ENCODE measurements at regions not wholly inside any gene's neighbourhood (a gene's known extent, or its start where the extent isn't known, plus 50 kb on each side); places are given as distances from the start of the nearest gene placed in this dataset.
"Not testable (repeated sequence)": the region's sequence is repeated elsewhere in the genome, so short reads cannot be mapped to it uniquely, and the experiment has no call there.

DNA sequence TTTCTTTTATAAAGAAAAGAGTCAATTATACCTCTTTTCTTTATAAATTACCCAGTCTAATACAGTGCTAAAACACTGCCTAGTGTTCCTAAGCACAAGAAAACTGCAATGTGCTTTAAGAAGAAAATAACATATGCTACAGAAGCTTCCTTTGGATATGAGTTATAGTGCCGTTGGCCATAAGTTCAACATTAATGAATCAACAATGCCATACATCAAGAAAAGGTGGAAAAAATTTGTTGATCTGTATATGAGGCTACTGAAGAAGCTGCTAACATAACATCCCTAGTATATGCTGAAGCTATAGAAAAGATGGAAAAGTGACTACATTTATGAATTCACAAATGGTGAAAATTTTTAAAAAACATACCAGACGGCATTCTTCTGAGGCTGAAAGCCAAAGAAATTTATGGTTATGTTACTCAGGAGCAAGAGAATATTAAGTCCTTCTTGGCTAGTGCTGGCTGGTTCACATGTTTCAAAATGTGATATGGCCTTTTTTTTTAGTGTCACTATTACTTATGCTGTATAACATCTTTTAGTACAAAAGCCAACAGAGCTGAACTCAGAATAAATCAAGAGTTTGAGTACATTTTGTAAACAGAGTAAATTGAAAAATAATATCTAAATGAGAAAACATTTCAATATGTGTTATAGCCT is 743.2 kb upstream of the RGS18 start:
- H3K27me3 Mint-ChIP-seq = no peaks in the 10 kb centered on the region
- H3K27ac ChIP-seq (ENCODE audit: low read length) = no peak overlapping the region
- H3K9me3 ChIP-seq = no peaks in the 10 kb centered on the region
- H3K9me3 Mint-ChIP-seq = peaks cover 7 to 9% (median 7%) of the 10 kb centered on the region in 3 donors
- no peaks in the 10 kb centered on the region for H3K4me1 Mint-ChIP-seq
- no peak overlapping the region for H3K4me3 Mint-ChIP-seq
- ChIA-PET CTCF (no interaction called here), POLR2A (no interaction called here)
- no CpG with 5 or more reads among the region's 2 CpGs for WGBS (ENCODE audit: insufficient coverage)
- no peak overlapping the region for H3K27ac Mint-ChIP-seq
- H3K36me3 Mint-ChIP-seq = no peaks in the 10 kb centered on the region
- DNase-seq = no peak
- no peaks in the 10 kb centered on the region for H3K27me3 ChIP-seq (replicated peaks in 1 of 2; ENCODE audit: control insufficient read depth in 2 of 2, extremely low read depth in 1 of 2, insufficient read depth in 2 of 2, low read length in 1 of 2)
- ATAC-seq (replicated peaks in 1 of 4) = no peak
- no peaks in the 10 kb centered on the region for H3K36me3 ChIP-seq (ENCODE audit: control insufficient read depth in 2 of 2, extremely low read depth in 1 of 2, insufficient read depth in 1 of 2, low read length in 1 of 2)
- no peaks in the 10 kb centered on the region for H3K4me1 ChIP-seq (ENCODE audit: control insufficient read depth in 1 of 2, extremely low read depth in 1 of 2, insufficient read depth in 2 of 2, low read length in 2 of 2)
- H3K4me3 ChIP-seq (ENCODE audit: control insufficient read depth in 1 of 2, extremely low read depth in 1 of 2, low read length in 1 of 2) = no peak overlapping the region

DNA sequence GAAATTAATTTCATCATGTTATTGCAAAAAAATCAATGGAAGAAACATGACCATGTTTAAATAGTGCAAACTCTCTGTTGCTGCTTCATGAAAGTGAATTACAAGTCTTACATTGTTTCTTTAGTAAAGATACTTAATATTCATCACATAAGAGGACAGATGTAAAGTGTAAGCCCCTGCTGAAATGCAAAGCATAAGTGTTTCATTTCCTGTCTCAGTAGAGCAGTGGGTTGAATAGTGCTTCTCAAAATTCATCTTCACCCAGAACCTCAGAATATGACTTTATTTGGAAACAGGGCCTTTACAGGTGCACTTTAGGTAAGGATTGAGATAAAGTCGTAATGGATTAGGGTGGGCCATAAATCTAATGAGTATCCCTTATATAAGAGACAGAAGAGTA is 738.4 kb upstream of the RGS18 start:
- DNase-seq (no peak), ATAC-seq (replicated peaks in 1 of 4) (no peak)
- Mint-ChIP-seq H3K27ac (no peak overlapping the region), H3K9me3 (peaks cover 3 to 10% (median 6%) of the 10 kb centered on the region in 3 donors), H3K4me3 (no peak overlapping the region), H3K4me1 (no peaks in the 10 kb centered on the region), H3K27me3 (no peaks in the 10 kb centered on the region), H3K36me3 (no peaks in the 10 kb centered on the region)
- Histone ChIP-seq H3K4me1 (ENCODE audit: control insufficient read depth in 1 of 2, extremely low read depth in 1 of 2, insufficient read depth in 2 of 2, low read length in 2 of 2) (no peaks in the 10 kb centered on the region), H3K27me3 (replicated peaks in 1 of 2; ENCODE audit: control insufficient read depth in 2 of 2, extremely low read depth in 1 of 2, insufficient read depth in 2 of 2, low read length in 1 of 2) (no peaks in the 10 kb centered on the region), H3K36me3 (ENCODE audit: control insufficient read depth in 2 of 2, extremely low read depth in 1 of 2, insufficient read depth in 1 of 2, low read length in 1 of 2) (no peaks in the 10 kb centered on the region), H3K27ac (ENCODE audit: low read length) (no peak overlapping the region), H3K4me3 (ENCODE audit: control insufficient read depth in 1 of 2, extremely low read depth in 1 of 2, low read length in 1 of 2) (no peak overlapping the region), H3K9me3 (no peaks in the 10 kb centered on the region)
- no CpG with 5 or more reads among the region's 1 CpG for WGBS (ENCODE audit: insufficient coverage)
- CTCF ChIA-PET = no interaction called here
- POLR2A ChIA-PET = interaction anchor here in 1 of 2 donors (0.6 kb wide), 1 partner anchor 67 kb away, joined by 4 read pairs; no protein-coding TSS in a partner anchor

DNA sequence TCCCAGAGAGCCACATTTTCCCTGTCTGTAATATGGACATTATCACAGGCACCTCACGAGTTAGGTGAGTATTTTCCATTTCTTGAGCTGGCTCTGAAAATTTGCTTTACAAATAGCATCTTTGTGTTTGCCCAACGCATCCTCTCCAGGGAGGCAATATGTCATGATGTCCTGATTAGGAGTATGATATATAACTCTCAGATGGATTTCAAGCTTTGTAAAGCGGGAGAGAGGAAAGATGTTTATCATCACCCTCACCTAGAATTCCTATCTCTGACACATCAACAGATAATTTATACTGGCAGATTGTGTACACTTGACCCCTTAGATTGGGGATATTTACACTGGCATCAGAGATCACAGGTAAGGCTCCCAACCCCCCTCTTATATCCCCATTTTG is 730.7 kb upstream of the RGS18 start:
- H3K4me3 Mint-ChIP-seq = no peak overlapping the region
- H3K4me1 Mint-ChIP-seq = no peaks in the 10 kb centered on the region
- ATAC-seq (replicated peaks in 1 of 4) (no peak), DNase-seq (no peak)
- Histone ChIP-seq H3K27ac (ENCODE audit: low read length) (no peak overlapping the region), H3K4me3 (ENCODE audit: control insufficient read depth in 1 of 2, extremely low read depth in 1 of 2, low read length in 1 of 2) (no peak overlapping the region), H3K36me3 (ENCODE audit: control insufficient read depth in 2 of 2, extremely low read depth in 1 of 2, insufficient read depth in 1 of 2, low read length in 1 of 2) (no peaks in the 10 kb centered on the region), H3K27me3 (replicated peaks in 1 of 2; ENCODE audit: control insufficient read depth in 2 of 2, extremely low read depth in 1 of 2, insufficient read depth in 2 of 2, low read length in 1 of 2) (no peaks in the 10 kb centered on the region), H3K9me3 (no peaks in the 10 kb centered on the region), H3K4me1 (ENCODE audit: control insufficient read depth in 1 of 2, extremely low read depth in 1 of 2, insufficient read depth in 2 of 2, low read length in 2 of 2) (no peaks in the 10 kb centered on the region)
- ChIA-PET CTCF (no interaction called here), POLR2A (no interaction called here)
- H3K27ac Mint-ChIP-seq = no peak overlapping the region
- peaks cover 2 to 12% (median 4%) of the 10 kb centered on the region in 3 donors for H3K9me3 Mint-ChIP-seq
- whole genome bisulfite sequencing (ENCODE audit: insufficient coverage) = no CpG with 5 or more reads among the region's 3 CpGs
- H3K36me3 Mint-ChIP-seq = no peaks in the 10 kb centered on the region
- H3K27me3 Mint-ChIP-seq = no peaks in the 10 kb centered on the region

DNA sequence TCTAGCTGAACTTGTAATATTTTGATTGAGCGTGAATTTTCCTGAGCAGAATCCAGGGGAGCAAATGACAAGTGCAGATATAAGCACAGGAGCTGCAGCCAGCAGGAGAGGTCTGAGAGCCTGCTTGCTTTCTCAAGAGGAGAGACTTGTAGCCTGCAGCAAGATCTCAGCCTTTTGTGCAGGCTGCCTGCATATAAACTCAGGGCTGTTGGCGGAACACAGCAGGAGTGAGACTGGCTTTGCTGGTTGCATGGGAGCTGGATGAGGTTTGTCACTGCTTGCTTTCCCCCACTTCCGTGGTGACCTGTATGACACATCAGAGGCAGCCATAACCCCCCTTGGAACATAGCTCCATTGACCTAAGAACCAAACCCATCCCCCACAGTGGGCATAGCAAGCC is 725.4 kb upstream of the RGS18 start:
- CTCF ChIA-PET = no interaction called here
- H3K27ac ChIP-seq (ENCODE audit: low read length) = no peak overlapping the region
- no peaks in the 10 kb centered on the region for H3K4me1 Mint-ChIP-seq

DNA sequence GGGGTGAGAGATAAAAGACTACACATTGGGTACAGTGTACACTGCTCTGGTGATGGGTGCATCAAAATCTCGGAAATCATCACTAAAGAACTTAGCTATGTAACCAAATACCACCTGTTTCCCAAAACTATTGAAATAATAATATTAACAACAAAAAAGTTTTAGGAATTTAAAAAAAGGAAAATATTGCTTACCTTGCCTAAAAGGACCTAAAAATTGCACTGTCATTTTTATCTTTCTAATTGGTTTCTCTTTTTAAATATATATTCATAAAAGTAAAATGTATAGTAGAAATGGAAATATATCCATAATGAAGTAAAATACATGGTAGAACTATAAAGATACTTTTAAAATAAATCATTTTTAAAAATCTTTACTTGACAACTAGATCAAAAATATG is 719.3 kb upstream of the RGS18 start:
- no peaks in the 10 kb centered on the region for H3K27me3 ChIP-seq (replicated peaks in 1 of 2; ENCODE audit: control insufficient read depth in 2 of 2, extremely low read depth in 1 of 2, insufficient read depth in 2 of 2, low read length in 1 of 2)
- no peak overlapping the region for H3K27ac Mint-ChIP-seq
- no peak overlapping the region for H3K4me3 Mint-ChIP-seq
- H3K4me1 ChIP-seq (ENCODE audit: control insufficient read depth in 1 of 2, extremely low read depth in 1 of 2, insufficient read depth in 2 of 2, low read length in 2 of 2) = no peaks in the 10 kb centered on the region
- H3K27me3 Mint-ChIP-seq = no peaks in the 10 kb centered on the region
- H3K4me1 Mint-ChIP-seq = no peaks in the 10 kb centered on the region
- no peaks in the 10 kb centered on the region for H3K36me3 Mint-ChIP-seq
- ChIA-PET CTCF (interaction anchor here in 1 of 2 donors (0.7 kb wide), 1 partner anchor 1399 kb away, joined by 3 read pairs; no protein-coding TSS in a partner anchor), POLR2A (no interaction called here)
- peaks cover 30 to 35% (median 35%) of the 10 kb centered on the region in 3 donors for H3K9me3 Mint-ChIP-seq
- no peak for ATAC-seq (replicated peaks in 1 of 4)
- no CpG with 5 or more reads among the region's 1 CpG for WGBS (ENCODE audit: insufficient coverage)
- H3K9me3 ChIP-seq = no peaks in the 10 kb centered on the region
- H3K36me3 ChIP-seq (ENCODE audit: control insufficient read depth in 2 of 2, extremely low read depth in 1 of 2, insufficient read depth in 1 of 2, low read length in 1 of 2) = no peaks in the 10 kb centered on the region
- no peak overlapping the region for H3K27ac ChIP-seq (ENCODE audit: low read length)
- H3K4me3 ChIP-seq (ENCODE audit: control insufficient read depth in 1 of 2, extremely low read depth in 1 of 2, low read length in 1 of 2) = no peak overlapping the region
- no peak for DNase-seq

More for the DNA sequence above, 725.4 kb upstream of the RGS18 start:
- Histone ChIP-seq H3K9me3 (no peaks in the 10 kb centered on the region), H3K4me3 (ENCODE audit: control insufficient read depth in 1 of 2, extremely low read depth in 1 of 2, low read length in 1 of 2) (no peak overlapping the region), H3K36me3 (ENCODE audit: control insufficient read depth in 2 of 2, extremely low read depth in 1 of 2, insufficient read depth in 1 of 2, low read length in 1 of 2) (no peaks in the 10 kb centered on the region), H3K27me3 (replicated peaks in 1 of 2; ENCODE audit: control insufficient read depth in 2 of 2, extremely low read depth in 1 of 2, insufficient read depth in 2 of 2, low read length in 1 of 2) (no peaks in the 10 kb centered on the region), H3K4me1 (ENCODE audit: control insufficient read depth in 1 of 2, extremely low read depth in 1 of 2, insufficient read depth in 2 of 2, low read length in 2 of 2) (no peaks in the 10 kb centered on the region)
- WGBS (ENCODE audit: insufficient coverage) = 60% methylated on average over 3 of the region's 3 CpGs
- H3K27ac Mint-ChIP-seq = no peak overlapping the region
- H3K27me3 Mint-ChIP-seq = no peaks in the 10 kb centered on the region
- DNase-seq = no peak
- no peaks in the 10 kb centered on the region for H3K36me3 Mint-ChIP-seq
- POLR2A ChIA-PET = no interaction called here
- no peak overlapping the region for H3K4me3 Mint-ChIP-seq
- no peak for ATAC-seq (replicated peaks in 1 of 4)
- H3K9me3 Mint-ChIP-seq = peaks cover 22 to 31% (median 25%) of the 10 kb centered on the region in 3 donors

DNA sequence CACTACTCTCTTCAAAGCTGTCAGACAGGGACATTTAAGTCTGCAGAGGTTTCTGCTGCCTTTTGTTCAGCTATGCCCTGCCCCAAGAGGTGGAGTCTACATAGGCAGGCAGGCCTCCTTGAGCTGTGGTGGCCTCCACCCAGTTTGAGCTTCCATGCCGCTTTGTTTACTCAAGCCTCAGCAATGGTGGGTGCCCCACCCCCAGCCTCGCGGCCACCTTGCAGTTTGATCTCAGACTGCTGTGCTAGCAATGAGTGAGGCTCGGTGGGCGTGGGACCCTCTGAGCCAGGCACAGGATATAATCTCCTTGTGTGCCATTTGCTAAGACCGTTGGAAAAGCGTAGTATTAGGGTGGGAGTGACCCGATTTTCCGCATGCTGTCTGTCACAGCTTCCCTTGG is 710.0 kb upstream of the RGS18 start:
- H3K4me3 Mint-ChIP-seq, CTCF ChIA-PET: not testable (repeated sequence)

DNA sequence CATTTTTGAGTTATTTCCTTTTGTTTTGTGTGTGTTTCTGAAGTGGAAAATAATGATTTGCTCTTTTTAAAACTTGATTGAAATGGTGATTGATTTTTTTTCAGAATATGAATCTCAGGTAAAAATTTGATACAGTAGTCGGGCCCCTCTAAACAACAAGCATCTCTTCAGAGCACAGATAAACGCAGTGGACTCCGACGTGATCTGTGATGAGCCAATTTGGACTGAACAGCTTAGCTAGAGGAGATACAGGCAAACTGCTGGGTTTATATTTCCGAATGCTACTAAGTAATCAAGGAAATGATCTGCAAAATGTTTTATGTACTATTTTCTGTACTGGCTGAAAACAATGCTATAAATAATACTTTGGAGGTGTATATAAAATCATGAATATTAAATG is 705.7 kb upstream of the RGS18 start:
- no peaks in the 10 kb centered on the region for H3K27me3 Mint-ChIP-seq
- Histone ChIP-seq H3K27ac (ENCODE audit: low read length) (no peak overlapping the region), H3K36me3 (ENCODE audit: control insufficient read depth in 2 of 2, extremely low read depth in 1 of 2, insufficient read depth in 1 of 2, low read length in 1 of 2) (no peaks in the 10 kb centered on the region), H3K4me3 (ENCODE audit: control insufficient read depth in 1 of 2, extremely low read depth in 1 of 2, low read length in 1 of 2) (no peak overlapping the region), H3K27me3 (replicated peaks in 1 of 2; ENCODE audit: control insufficient read depth in 2 of 2, extremely low read depth in 1 of 2, insufficient read depth in 2 of 2, low read length in 1 of 2) (no peaks in the 10 kb centered on the region), H3K4me1 (ENCODE audit: control insufficient read depth in 1 of 2, extremely low read depth in 1 of 2, insufficient read depth in 2 of 2, low read length in 2 of 2) (no peaks in the 10 kb centered on the region), H3K9me3 (no peaks in the 10 kb centered on the region)
- no peaks in the 10 kb centered on the region for H3K36me3 Mint-ChIP-seq
- 89% methylated on average over 3 of the region's 5 CpGs for WGBS (ENCODE audit: insufficient coverage)
- ChIA-PET POLR2A (no interaction called here), CTCF (interaction anchor here in 1 of 2 donors (0.5 kb wide), 1 partner anchor 36 kb away, joined by 3 read pairs; no protein-coding TSS in a partner anchor)
- H3K4me3 Mint-ChIP-seq = no peak overlapping the region
- no peak overlapping the region for H3K27ac Mint-ChIP-seq
- no peak for DNase-seq
- H3K9me3 Mint-ChIP-seq = peaks cover 6 to 18% (median 11%) of the 10 kb centered on the region in 3 donors
- no peaks in the 10 kb centered on the region for H3K4me1 Mint-ChIP-seq
- no peak for ATAC-seq (replicated peaks in 1 of 4)

More for the DNA sequence above, 710.0 kb upstream of the RGS18 start:
- H3K27me3 ChIP-seq (replicated peaks in 1 of 2; ENCODE audit: control insufficient read depth in 2 of 2, extremely low read depth in 1 of 2, insufficient read depth in 2 of 2, low read length in 1 of 2); H3K4me3 ChIP-seq (ENCODE audit: control insufficient read depth in 1 of 2, extremely low read depth in 1 of 2, low read length in 1 of 2); H3K27ac ChIP-seq (ENCODE audit: low read length); H3K36me3 Mint-ChIP-seq; H3K27ac Mint-ChIP-seq; H3K9me3 ChIP-seq; H3K4me1 ChIP-seq (ENCODE audit: control insufficient read depth in 1 of 2, extremely low read depth in 1 of 2, insufficient read depth in 2 of 2, low read length in 2 of 2); H3K4me1 Mint-ChIP-seq; POLR2A ChIA-PET; DNase-seq; ATAC-seq (replicated peaks in 1 of 4); H3K36me3 ChIP-seq (ENCODE audit: control insufficient read depth in 2 of 2, extremely low read depth in 1 of 2, insufficient read depth in 1 of 2, low read length in 1 of 2); H3K27me3 Mint-ChIP-seq: not testable (repeated sequence)
- H3K9me3 Mint-ChIP-seq = peaks cover 8 to 21% (median 18%) of the 10 kb centered on the region in 3 donors
- WGBS (ENCODE audit: insufficient coverage) = 68% methylated on average over 4 of the region's 9 CpGs

Measured in T-cell (primary cell).